IgD-negative memory B cell (primary cell): ENCODE measurements at regions not wholly inside any gene's neighbourhood (a gene's known extent, or its start where the extent isn't known, plus 50 kb on each side); places are given as distances from the start of the nearest gene placed in this dataset.
"Not testable (repeated sequence)": the region's sequence is repeated elsewhere in the genome, so short reads cannot be mapped to it uniquely, and the experiment has no call there.

Experiments
- H3K27ac Mint-ChIP-seq, 3 donors: one replicate each; pipeline ENCODE4 v1.8.0; 2020 to 2022; ENCODE audit warnings: mild to moderate bottlenecking in 3 of 3, mixed read lengths in 3 of 3, moderate library complexity in 1 of 3
- H3K27me3 Mint-ChIP-seq: one replicate; pipeline ENCODE4 v1.8.0; 2021; ENCODE audit warnings: mixed read lengths
- H3K36me3 Mint-ChIP-seq: one replicate; pipeline ENCODE4 v1.8.0; 2020; ENCODE audit warnings: mild to moderate bottlenecking, mixed read lengths
- H3K4me1 Mint-ChIP-seq, 3 donors: one replicate each; pipeline ENCODE4 v1.8.0; 2020 to 2022; ENCODE audit warnings: mixed read lengths in 3 of 3, mild to moderate bottlenecking in 1 of 3
- H3K4me3 Mint-ChIP-seq, 4 donors: one replicate each; pipeline ENCODE4 v1.8.0; 2020 to 2022; ENCODE audit warnings: mild to moderate bottlenecking in 4 of 4, mixed read lengths in 4 of 4, moderate library complexity in 3 of 4
- H3K9me3 Mint-ChIP-seq, 3 donors: one replicate each; pipeline ENCODE4 v1.8.0; 2020 to 2021; ENCODE audit warnings: mixed read lengths in 3 of 3, mild to moderate bottlenecking in 1 of 3

- peaks cover 4 to 6% (median 4%) of the 10 kb centered on the region in 3 donors for H3K9me3 Mint-ChIP-seq
- H3K36me3 Mint-ChIP-seq, result peaks cover 2% of the 10 kb centered on the region
- no peaks in the 10 kb centered on the region for H3K27me3 Mint-ChIP-seq
- no peaks in the 10 kb centered on the region for H3K4me1 Mint-ChIP-seq
- no peak overlapping the region for H3K27ac Mint-ChIP-seq
- no peak overlapping the region for H3K4me3 Mint-ChIP-seq
Measured at GRCh38 chr6:74289884-74290283, 593.9 kb downstream of the CD109 start.

DNA sequence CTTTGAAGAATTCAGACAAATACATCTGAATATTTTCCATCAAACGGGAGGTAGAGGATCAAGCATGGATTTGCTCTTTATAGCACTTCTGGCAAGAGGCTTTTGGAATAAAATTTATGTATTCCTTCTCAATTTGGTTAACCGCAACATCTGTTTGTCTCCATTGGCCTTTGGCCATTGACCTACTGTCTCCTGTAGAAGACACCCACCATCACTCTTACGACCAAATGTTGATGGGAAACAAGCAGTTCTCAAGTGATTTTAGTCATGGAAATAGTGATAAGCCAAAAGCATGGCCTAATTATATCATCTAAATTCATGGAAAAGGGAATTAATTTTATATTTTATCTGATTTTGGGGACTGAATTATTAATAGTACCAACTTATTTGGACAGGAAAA lies 591.9 kb downstream of the CD109 start:
- H3K9me3 Mint-ChIP-seq, result peaks cover 4 to 6% (median 4%) of the 10 kb centered on the region in 3 donors
- no peaks in the 10 kb centered on the region for H3K4me1 Mint-ChIP-seq
- H3K4me3 Mint-ChIP-seq, result no peak overlapping the region
- no peaks in the 10 kb centered on the region for H3K27me3 Mint-ChIP-seq
- no peak overlapping the region for H3K27ac Mint-ChIP-seq
- no peaks in the 10 kb centered on the region for H3K36me3 Mint-ChIP-seq

- no peaks in the 10 kb centered on the region for H3K36me3 Mint-ChIP-seq
- H3K9me3 Mint-ChIP-seq, result peaks cover 2 to 6% (median 4%) of the 10 kb centered on the region in 3 donors
- no peaks in the 10 kb centered on the region for H3K27me3 Mint-ChIP-seq
- H3K4me1 Mint-ChIP-seq, result no peaks in the 10 kb centered on the region
- H3K27ac Mint-ChIP-seq, result no peak overlapping the region
- no peak overlapping the region for H3K4me3 Mint-ChIP-seq
Measured at GRCh38 chr6:74287441-74287840, 591.4 kb downstream of the CD109 start.

DNA sequence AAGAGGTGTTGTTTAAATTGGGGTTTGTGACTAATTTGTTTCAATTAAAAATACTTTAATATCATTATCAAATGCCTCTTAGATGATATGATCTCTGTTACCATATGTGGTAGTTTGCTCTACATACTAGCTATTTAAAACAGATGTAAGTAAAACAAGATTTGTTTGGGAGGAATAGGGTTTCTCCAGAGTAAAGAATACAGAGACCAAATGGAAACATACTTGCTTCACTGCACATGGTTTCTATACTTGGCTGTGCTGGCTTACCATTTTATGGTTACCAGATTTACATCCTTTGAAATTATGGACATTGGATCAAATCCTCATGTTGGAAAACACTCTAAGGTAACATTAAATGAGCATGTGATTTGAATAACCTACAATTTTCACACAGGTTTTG lies 588.3 kb downstream of the CD109 start:
- H3K27me3 Mint-ChIP-seq, result no peaks in the 10 kb centered on the region
- no peak overlapping the region for H3K4me3 Mint-ChIP-seq
- peaks cover 6 to 17% (median 7%) of the 10 kb centered on the region in 3 donors for H3K9me3 Mint-ChIP-seq
- H3K36me3 Mint-ChIP-seq, result no peaks in the 10 kb centered on the region
- no peak overlapping the region for H3K27ac Mint-ChIP-seq
- no peaks in the 10 kb centered on the region for H3K4me1 Mint-ChIP-seq

GRCh38 chr6:74283532-74283931 lies 587.5 kb downstream of the CD109 start:
- no peaks in the 10 kb centered on the region for H3K27me3 Mint-ChIP-seq
- H3K36me3 Mint-ChIP-seq, result no peaks in the 10 kb centered on the region
- H3K4me3 Mint-ChIP-seq, result no peak overlapping the region
- no peaks in the 10 kb centered on the region for H3K4me1 Mint-ChIP-seq
- no peak overlapping the region for H3K27ac Mint-ChIP-seq
- H3K9me3 Mint-ChIP-seq, result peaks cover 5 to 17% (median 6%) of the 10 kb centered on the region in 3 donors

DNA sequence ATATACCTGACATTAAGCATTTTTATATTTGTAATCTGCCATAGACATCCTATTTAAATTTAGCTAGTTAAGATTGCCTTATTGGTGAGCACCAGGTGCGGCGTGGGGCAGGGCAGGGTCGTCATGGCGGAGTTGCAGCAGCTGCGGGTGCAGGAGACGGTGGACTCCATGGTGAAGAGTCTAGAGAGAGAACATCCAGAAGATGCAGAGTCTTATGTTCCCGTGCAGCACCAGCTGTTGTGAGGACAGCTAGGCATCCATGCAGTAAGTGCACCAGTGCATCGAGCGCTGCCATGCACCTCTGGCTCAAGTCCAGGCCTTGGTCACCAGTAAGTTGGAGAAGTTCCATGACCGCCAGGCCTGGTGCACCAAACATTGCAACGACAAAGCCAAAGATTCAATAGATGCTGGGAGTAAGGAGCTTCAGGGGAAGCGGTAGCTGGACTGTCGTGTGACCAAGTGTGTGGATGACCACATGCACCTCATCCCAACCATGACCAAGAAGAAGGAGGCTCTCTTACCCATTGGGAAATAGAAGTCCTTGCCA lies 586.2 kb downstream of the CD109 start:
- Mint-ChIP-seq H3K36me3 (no peaks in the 10 kb centered on the region), H3K4me3 (no peak overlapping the region), H3K4me1 (no peaks in the 10 kb centered on the region), H3K9me3 (peaks cover 5 to 17% (median 6%) of the 10 kb centered on the region in 3 donors), H3K27me3 (no peaks in the 10 kb centered on the region), H3K27ac (no peak overlapping the region)

DNA sequence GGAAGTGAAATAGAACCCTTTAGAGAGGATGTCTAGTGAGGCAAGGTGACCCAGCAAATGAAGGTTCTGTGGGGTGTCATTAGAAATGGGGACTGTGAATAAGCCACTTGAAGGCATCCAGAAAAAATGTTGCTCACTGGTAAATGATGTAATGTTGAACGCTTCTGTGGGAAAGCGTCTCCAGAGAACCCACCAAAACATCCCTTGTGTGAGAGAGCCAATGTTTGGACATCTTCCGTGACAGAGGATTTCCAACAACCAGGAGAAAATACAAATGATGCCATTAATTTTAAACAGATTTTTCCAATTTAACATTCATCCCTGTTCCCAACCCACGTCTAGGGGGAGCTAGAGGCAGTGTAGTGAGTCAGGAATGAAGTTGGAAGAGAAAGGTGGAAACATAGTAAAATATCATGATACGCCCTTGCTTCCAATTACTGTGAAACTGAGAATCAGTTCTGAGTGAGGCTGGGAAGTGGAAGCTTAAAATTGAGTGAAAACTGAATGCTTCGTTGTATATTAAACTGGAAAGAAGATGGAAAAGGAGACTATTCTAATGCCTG lies 584.2 kb downstream of the CD109 start:
- Mint-ChIP-seq H3K36me3 (no peaks in the 10 kb centered on the region), H3K9me3 (peaks cover 4 to 17% (median 5%) of the 10 kb centered on the region in 3 donors), H3K4me3 (no peak overlapping the region), H3K27me3 (no peaks in the 10 kb centered on the region), H3K4me1 (no peaks in the 10 kb centered on the region), H3K27ac (no peak overlapping the region)

- Mint-ChIP-seq H3K4me1 (no peaks in the 10 kb centered on the region), H3K4me3 (no peak overlapping the region), H3K27ac (no peak overlapping the region), H3K36me3 (no peaks in the 10 kb centered on the region), H3K9me3 (peaks cover 4 to 17% (median 5%) of the 10 kb centered on the region in 3 donors), H3K27me3 (no peaks in the 10 kb centered on the region)
Measured at GRCh38 chr6:74277777-74278186, 581.8 kb downstream of the CD109 start.

DNA sequence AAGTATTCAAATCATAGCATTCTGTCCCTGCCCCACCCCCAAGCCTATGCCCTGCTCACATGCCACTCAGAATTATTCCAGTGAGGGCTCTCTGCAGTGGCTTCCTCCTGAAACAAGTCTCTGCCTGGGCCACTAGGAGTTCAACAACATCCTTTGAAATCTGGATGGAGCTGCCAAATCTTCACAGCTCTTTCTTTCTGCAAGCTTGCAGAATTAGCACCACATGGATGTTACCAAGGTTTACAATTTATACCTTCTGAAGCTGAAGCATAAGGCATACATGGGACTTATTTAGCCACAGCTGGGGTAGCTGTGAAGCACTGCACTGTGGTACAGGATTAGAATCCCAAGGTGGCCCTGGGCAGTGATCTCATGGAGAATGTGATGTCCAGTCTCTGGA lies 577.5 kb downstream of the CD109 start:
- no peak overlapping the region for H3K4me3 Mint-ChIP-seq
- H3K27me3 Mint-ChIP-seq, result no peaks in the 10 kb centered on the region
- no peaks in the 10 kb centered on the region for H3K36me3 Mint-ChIP-seq
- H3K27ac Mint-ChIP-seq, result no peak overlapping the region
- no peaks in the 10 kb centered on the region for H3K4me1 Mint-ChIP-seq
- H3K9me3 Mint-ChIP-seq, result no peaks in the 10 kb centered on the region

GRCh38 chr6:74269600-74269858 lies 573.5 kb downstream of the CD109 start:
- H3K27me3 Mint-ChIP-seq, result no peaks in the 10 kb centered on the region
- no peaks in the 10 kb centered on the region for H3K4me1 Mint-ChIP-seq
- no peak overlapping the region for H3K27ac Mint-ChIP-seq
- no peak overlapping the region for H3K4me3 Mint-ChIP-seq
- no peaks in the 10 kb centered on the region for H3K36me3 Mint-ChIP-seq
- H3K9me3 Mint-ChIP-seq, result peaks cover 0 to 4% (median 0%) of the 10 kb centered on the region in 3 donors

- Mint-ChIP-seq H3K27me3 (no peaks in the 10 kb centered on the region), H3K27ac (no peak overlapping the region), H3K4me3 (no peak overlapping the region), H3K4me1 (no peaks in the 10 kb centered on the region), H3K36me3 (no peaks in the 10 kb centered on the region), H3K9me3 (peaks cover 0 to 4% (median 0%) of the 10 kb centered on the region in 3 donors)
Measured at GRCh38 chr6:74268815-74269599, 573.0 kb downstream of the CD109 start.

- peaks cover 0 to 3% (median 2%) of the 10 kb centered on the region in 3 donors for H3K9me3 Mint-ChIP-seq
- no peak overlapping the region for H3K4me3 Mint-ChIP-seq
- H3K4me1 Mint-ChIP-seq, result no peaks in the 10 kb centered on the region
- peaks cover 2% of the 10 kb centered on the region for H3K36me3 Mint-ChIP-seq
- H3K27me3 Mint-ChIP-seq, result no peaks in the 10 kb centered on the region
- H3K27ac Mint-ChIP-seq, result no peak overlapping the region
Measured at GRCh38 chr6:74259981-74260380, 564.0 kb downstream of the CD109 start.

DNA sequence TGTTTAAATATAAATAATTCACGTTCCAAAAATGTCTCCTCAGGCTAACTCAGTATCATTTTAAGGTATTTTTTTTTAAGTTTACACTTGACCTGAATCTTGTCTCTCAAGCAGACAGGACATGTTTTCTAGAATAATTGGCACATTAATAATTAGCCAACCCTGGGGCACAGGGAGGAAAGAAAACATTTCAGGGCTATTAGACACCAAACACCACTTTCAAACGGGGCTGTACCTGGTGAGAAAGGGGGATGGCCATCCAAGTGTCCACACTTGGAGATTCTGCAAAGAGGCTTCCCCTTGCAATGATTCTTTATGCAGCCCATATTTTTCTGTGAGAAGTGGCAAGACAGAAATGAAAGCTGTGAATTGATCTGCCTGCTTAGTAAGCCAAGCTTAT lies 560.8 kb downstream of the CD109 start:
- Mint-ChIP-seq H3K9me3 (peaks cover 0 to 3% (median 2%) of the 10 kb centered on the region in 3 donors), H3K36me3 (peaks cover 2% of the 10 kb centered on the region), H3K4me3 (no peak overlapping the region), H3K4me1 (no peaks in the 10 kb centered on the region), H3K27ac (no peak overlapping the region), H3K27me3 (no peaks in the 10 kb centered on the region)

GRCh38 chr6:74256381-74256780 lies 560.4 kb downstream of the CD109 start:
- H3K27me3 Mint-ChIP-seq, result no peaks in the 10 kb centered on the region
- no peaks in the 10 kb centered on the region for H3K4me1 Mint-ChIP-seq
- H3K4me3 Mint-ChIP-seq, result no peak overlapping the region
- peaks cover 0 to 3% (median 2%) of the 10 kb centered on the region in 3 donors for H3K9me3 Mint-ChIP-seq
- no peak overlapping the region for H3K27ac Mint-ChIP-seq
- H3K36me3 Mint-ChIP-seq, result peaks cover 2% of the 10 kb centered on the region

- not testable (repeated sequence) for H3K4me3 Mint-ChIP-seq, H3K27ac Mint-ChIP-seq, H3K4me1 Mint-ChIP-seq, H3K27me3 Mint-ChIP-seq, H3K36me3 Mint-ChIP-seq, H3K9me3 Mint-ChIP-seq
Measured at GRCh38 chr6:74255007-74255406, 559.0 kb downstream of the CD109 start.

GRCh38 chr6:74254147-74254546 lies 558.1 kb downstream of the CD109 start:
- not testable (repeated sequence) for H3K36me3 Mint-ChIP-seq, H3K4me3 Mint-ChIP-seq, H3K4me1 Mint-ChIP-seq, H3K27me3 Mint-ChIP-seq, H3K9me3 Mint-ChIP-seq, H3K27ac Mint-ChIP-seq
